Fibroblast of mammary gland (primary cell): ENCODE measurements at regions not wholly inside any gene's neighbourhood (a gene's known extent, or its start where the extent isn't known, plus 50 kb on each side); places are given as distances from the start of the nearest gene placed in this dataset.

Experiments used
- DNase-seq: peaks from one replicate; pipeline ENCODE4 v3.0.0-alpha.2; 2010; ENCODE audit warnings: low read depth
- H3K4me3 ChIP-seq: 2 replicates; pipeline ENCODE4 v1.5.1; 2011; ENCODE audit warnings: low read depth, mild to moderate bottlenecking, low read length, moderate library complexity; ENCODE audit not compliant: control insufficient read depth
- TF ChIP-seq, protein P1 (sequence below): conservative IDR thresholded peaks from 2 replicates; pipeline ENCODE4 v1.5.1; 2011; ENCODE audit warnings: low read depth, low read length, inconsistent platforms; ENCODE audit not compliant: control insufficient read depth, insufficient read depth

- H3K4me3 ChIP-seq = no peak overlapping the region
- no peak for DNase-seq
- TF ChIP-seq, protein P1, sequence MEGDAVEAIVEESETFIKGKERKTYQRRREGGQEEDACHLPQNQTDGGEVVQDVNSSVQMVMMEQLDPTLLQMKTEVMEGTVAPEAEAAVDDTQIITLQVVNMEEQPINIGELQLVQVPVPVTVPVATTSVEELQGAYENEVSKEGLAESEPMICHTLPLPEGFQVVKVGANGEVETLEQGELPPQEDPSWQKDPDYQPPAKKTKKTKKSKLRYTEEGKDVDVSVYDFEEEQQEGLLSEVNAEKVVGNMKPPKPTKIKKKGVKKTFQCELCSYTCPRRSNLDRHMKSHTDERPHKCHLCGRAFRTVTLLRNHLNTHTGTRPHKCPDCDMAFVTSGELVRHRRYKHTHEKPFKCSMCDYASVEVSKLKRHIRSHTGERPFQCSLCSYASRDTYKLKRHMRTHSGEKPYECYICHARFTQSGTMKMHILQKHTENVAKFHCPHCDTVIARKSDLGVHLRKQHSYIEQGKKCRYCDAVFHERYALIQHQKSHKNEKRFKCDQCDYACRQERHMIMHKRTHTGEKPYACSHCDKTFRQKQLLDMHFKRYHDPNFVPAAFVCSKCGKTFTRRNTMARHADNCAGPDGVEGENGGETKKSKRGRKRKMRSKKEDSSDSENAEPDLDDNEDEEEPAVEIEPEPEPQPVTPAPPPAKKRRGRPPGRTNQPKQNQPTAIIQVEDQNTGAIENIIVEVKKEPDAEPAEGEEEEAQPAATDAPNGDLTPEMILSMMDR = no peak
Measured at GRCh38 chr6:164408868-164409267, 900.5 kb downstream of the C6orf118 start.

DNA sequence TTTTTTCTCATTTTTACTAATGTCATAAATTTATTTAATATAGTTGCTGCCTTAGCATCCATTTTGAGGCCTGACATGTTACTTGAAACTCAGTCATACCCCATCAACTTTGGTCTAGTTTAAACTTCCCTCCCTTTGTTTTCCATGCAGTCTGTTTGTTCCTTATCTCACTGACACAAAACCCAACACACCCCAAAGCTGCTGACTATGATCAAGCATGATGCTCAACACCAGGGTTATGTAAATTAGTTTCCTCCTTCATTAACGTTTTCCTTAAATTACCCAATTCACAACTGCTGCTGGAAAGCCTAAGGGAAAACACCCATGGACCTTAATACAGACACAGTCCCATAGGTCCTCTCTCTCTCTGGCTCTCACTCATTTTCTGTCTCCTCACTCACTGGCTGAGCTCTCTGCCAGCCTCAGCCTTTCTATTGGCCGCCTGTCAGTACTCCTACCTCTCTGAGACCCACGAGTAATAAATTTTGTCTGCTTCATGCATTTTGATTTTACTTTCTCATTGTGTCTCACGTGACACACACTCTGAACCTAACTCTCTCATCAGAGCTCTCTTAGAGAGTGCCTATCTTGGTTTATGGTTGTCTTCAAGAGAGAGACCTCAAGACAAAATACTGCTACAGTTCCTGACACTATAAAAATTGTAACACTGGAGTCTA, 904.5 kb downstream of the C6orf118 start:
- H3K4me3 ChIP-seq = no peak overlapping the region
- no peak for DNase-seq
- TF ChIP-seq, protein P1 = no peak

DNA sequence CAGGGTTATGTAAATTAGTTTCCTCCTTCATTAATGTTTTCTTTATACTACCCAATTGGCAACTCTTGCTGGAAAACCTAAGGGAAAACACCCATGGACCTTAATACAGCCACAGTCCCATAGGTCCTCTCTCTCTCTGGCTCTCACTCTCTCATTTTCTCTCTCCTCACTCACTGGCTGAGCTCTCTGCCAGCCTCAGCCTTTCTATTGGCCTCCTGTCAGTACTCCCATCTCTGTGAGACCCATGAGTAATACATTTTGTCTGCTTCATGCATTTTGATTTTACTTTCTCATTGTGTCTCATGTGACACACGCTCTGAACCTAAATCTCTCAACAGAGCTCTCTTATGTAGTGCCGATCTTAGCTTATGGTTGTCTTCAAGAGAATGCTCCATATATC, 907.5 kb downstream of the C6orf118 start:
- TF ChIP-seq, protein P1 = no peak

GRCh38 chr6:164398647-164399046, 910.8 kb downstream of the C6orf118 start:
- DNase-seq = no peak
- H3K4me3 ChIP-seq = no peak overlapping the region
- TF ChIP-seq, protein P1 = no peak

More for the DNA sequence above, 907.5 kb downstream of the C6orf118 start:
- no peak overlapping the region for H3K4me3 ChIP-seq
- DNase-seq = no peak

- TF ChIP-seq, protein P1 = no peak
- H3K4me3 ChIP-seq = no peak overlapping the region
- no peak for DNase-seq
Measured at GRCh38 chr6:164396071-164397047, 913.0 kb downstream of the C6orf118 start.

- TF ChIP-seq, protein P1 = no peak
- peak; percentile 57 for DNase-seq
- no peak overlapping the region for H3K4me3 ChIP-seq
Measured at GRCh38 chr6:164379795-164380194, 929.6 kb downstream of the C6orf118 start.
